Progenitor cell of endocrine pancreas (in vitro differentiated cells): ENCODE measurements at regions not wholly inside any gene's neighbourhood (a gene's known extent, or its start where the extent isn't known, plus 50 kb on each side); places are given as distances from the start of the nearest gene placed in this dataset.

ENCODE experiments used
- DNase-seq: peaks from one replicate; pipeline ENCODE4 v3.0.0; 2021; ENCODE audit warnings: low spot score; ENCODE audit not compliant: unreplicated experiment
- H3K27ac Mint-ChIP-seq: 2 replicates; pipeline ENCODE4 v1.8.0; 2021; ENCODE audit warnings: mild to moderate bottlenecking, moderate library complexity, mixed read lengths
- H3K27me3 Mint-ChIP-seq: 2 replicates; pipeline ENCODE4 v1.8.0; 2021; ENCODE audit warnings: mixed read lengths
- H3K36me3 Mint-ChIP-seq: 2 replicates; pipeline ENCODE4 v1.8.0; 2022; ENCODE audit warnings: mixed read lengths; ENCODE audit not compliant: insufficient read depth
- H3K4me1 Mint-ChIP-seq: 2 replicates; pipeline ENCODE4 v1.8.0; 2021; ENCODE audit warnings: low read depth, mixed read lengths
- H3K4me3 Mint-ChIP-seq: 2 replicates; pipeline ENCODE4 v1.8.0; 2021; ENCODE audit warnings: low read depth, mild to moderate bottlenecking, moderate library complexity, mixed read lengths
- H3K9me3 Mint-ChIP-seq: 2 replicates; pipeline ENCODE4 v1.8.0; 2021; ENCODE audit warnings: low read depth, mixed read lengths
- CTCF ChIP-seq: fragments of 200-600 bp; sonication (generic); IDR thresholded peaks from one replicate; pipeline ENCODE4 v1.5.0; 2021; ENCODE audit warnings: antibody characterized with exemption, mild to moderate bottlenecking; ENCODE audit not compliant: unreplicated experiment

DNA sequence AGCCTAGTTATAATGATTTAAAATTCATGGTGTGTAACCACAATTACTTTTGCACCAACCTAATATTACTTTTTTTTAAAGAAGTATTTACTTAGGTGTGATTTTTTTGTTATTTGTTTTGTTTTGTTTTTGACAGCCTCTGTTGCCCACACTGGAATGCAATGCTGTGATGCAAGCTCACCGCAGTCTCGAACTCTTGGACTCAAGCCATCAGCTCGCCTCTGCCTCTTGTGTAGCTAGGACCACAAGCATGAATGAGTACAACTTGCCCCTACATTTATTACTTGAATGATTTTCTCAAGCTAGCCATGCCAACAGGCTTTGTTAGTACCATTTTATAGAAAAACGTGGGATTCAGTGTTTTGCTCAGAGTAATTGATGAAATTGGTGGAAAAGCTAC, 488.8 kb upstream of the CPEB2 start:
- Mint-ChIP-seq H3K4me3 (no peak overlapping the region), H3K4me1 (no peaks in the 10 kb centered on the region), H3K36me3 (no peaks in the 10 kb centered on the region), H3K9me3 (no peaks in the 10 kb centered on the region), H3K27ac (no peak overlapping the region), H3K27me3 (no peaks in the 10 kb centered on the region)
- no peak for DNase-seq
- TF ChIP-seq CTCF, result no peak

GRCh38 chr4:14515556-14515955, 486.7 kb upstream of the CPEB2 start:
- no peaks in the 10 kb centered on the region for H3K36me3 Mint-ChIP-seq
- no peak for DNase-seq
- no peaks in the 10 kb centered on the region for H3K4me1 Mint-ChIP-seq
- no peaks in the 10 kb centered on the region for H3K27me3 Mint-ChIP-seq
- no peak for TF ChIP-seq CTCF
- no peaks in the 10 kb centered on the region for H3K9me3 Mint-ChIP-seq
- no peak overlapping the region for H3K27ac Mint-ChIP-seq
- H3K4me3 Mint-ChIP-seq, result no peak overlapping the region

GRCh38 chr4:14518136-14518535, 484.1 kb upstream of the CPEB2 start:
- H3K4me1 Mint-ChIP-seq, result no peaks in the 10 kb centered on the region
- no peaks in the 10 kb centered on the region for H3K36me3 Mint-ChIP-seq
- TF ChIP-seq CTCF, result no peak
- no peaks in the 10 kb centered on the region for H3K27me3 Mint-ChIP-seq
- no peak overlapping the region for H3K4me3 Mint-ChIP-seq
- no peak overlapping the region for H3K27ac Mint-ChIP-seq
- peaks cover under 1% of the 10 kb centered on the region for H3K9me3 Mint-ChIP-seq
- no peak for DNase-seq

DNA sequence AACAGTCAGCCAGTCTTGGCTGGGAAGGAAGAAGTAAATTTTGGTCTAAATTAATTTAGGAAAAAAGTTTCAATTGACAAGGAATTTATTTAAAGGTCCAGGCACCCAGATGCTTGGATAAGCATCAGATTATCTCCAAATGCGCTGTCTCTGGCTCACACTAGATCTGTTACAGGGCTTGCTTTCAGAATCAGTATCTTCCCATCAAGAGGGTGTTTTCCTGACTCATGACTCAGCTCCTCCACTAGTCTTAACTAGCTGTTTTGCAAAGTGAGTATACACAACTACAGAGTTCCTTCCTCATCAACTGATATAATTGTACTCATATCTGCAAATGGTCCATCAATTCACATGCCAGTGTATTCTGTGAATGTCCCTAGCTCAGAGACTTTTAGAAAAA, 482.1 kb upstream of the CPEB2 start:
- Mint-ChIP-seq H3K4me3 (no peak overlapping the region), H3K27me3 (no peaks in the 10 kb centered on the region), H3K4me1 (no peaks in the 10 kb centered on the region), H3K36me3 (no peaks in the 10 kb centered on the region), H3K9me3 (peaks cover 2% of the 10 kb centered on the region), H3K27ac (no peak overlapping the region)
- no peak for TF ChIP-seq CTCF
- DNase-seq, result no peak

DNA sequence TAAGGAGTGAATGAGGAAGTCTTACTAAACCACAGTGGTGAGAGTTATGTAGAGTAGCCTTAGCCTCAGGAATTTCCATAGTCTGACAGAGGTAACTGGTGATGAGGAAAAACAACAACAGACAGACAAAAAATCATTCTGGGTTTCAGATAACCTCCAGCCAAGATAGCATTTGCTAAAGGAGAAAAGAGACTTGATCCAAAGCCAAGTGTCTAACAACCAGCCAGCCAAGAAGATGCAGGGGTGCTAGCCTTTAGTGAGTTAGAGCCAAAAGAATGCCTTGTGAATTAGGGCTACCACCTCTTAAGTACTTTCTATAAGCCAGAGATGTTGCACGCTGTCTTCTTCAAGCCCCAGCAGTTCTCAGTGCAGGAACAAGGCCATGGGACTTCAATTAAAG, 478.0 kb upstream of the CPEB2 start:
- no peak for TF ChIP-seq CTCF
- H3K4me1 Mint-ChIP-seq, result no peaks in the 10 kb centered on the region
- DNase-seq, result no peak
- peaks cover 7% of the 10 kb centered on the region for H3K9me3 Mint-ChIP-seq
- no peaks in the 10 kb centered on the region for H3K36me3 Mint-ChIP-seq
- no peak overlapping the region for H3K27ac Mint-ChIP-seq
- no peak overlapping the region for H3K4me3 Mint-ChIP-seq
- H3K27me3 Mint-ChIP-seq, result no peaks in the 10 kb centered on the region
